ENCODE measurements at regions not wholly inside any gene's neighbourhood (a gene's known extent, or its start where the extent isn't known, plus 50 kb on each side); places are given as distances from the start of the nearest gene placed in this dataset.

DNA sequence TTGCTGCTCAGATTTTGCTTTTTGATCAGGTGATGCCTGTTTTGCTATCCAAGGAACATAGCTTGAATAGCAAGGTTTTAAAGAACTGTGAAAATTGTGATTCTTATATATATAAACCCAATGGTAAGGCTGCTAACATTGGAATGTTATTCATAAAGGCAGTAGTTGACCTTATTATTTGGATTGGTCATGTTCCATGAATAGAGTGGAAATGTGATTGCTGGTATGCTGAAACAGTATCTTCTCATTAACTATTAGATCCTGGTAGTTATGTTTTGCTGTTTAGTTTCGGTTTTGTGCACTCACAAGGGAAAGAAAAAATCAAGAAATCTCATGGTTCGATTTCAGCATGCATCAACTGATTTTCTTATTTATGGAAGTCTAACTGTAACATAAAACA lies 78.7 kb upstream of the NPHP3 start:
- TF ChIP-seq POLR2AphosphoS5 (IDR thresholded peaks at IDR 0.05) = no peak
- TF ChIP-seq, protein P1, sequence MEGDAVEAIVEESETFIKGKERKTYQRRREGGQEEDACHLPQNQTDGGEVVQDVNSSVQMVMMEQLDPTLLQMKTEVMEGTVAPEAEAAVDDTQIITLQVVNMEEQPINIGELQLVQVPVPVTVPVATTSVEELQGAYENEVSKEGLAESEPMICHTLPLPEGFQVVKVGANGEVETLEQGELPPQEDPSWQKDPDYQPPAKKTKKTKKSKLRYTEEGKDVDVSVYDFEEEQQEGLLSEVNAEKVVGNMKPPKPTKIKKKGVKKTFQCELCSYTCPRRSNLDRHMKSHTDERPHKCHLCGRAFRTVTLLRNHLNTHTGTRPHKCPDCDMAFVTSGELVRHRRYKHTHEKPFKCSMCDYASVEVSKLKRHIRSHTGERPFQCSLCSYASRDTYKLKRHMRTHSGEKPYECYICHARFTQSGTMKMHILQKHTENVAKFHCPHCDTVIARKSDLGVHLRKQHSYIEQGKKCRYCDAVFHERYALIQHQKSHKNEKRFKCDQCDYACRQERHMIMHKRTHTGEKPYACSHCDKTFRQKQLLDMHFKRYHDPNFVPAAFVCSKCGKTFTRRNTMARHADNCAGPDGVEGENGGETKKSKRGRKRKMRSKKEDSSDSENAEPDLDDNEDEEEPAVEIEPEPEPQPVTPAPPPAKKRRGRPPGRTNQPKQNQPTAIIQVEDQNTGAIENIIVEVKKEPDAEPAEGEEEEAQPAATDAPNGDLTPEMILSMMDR (IDR thresholded peaks at IDR 0.05) = no peak
- H3K27ac ChIP-seq = no peak overlapping the region
- H3K4me1 ChIP-seq = peaks cover 0 to 8% (median 0%) of the 10 kb centered on the region in 4 donors
- intact Hi-C loops (cut with DNase I) = no loop called here
- no peaks in the 10 kb centered on the region for H3K9me3 ChIP-seq
- DNase-seq = no peak
- 66 to 81% methylated on average over 2 of the region's 2 CpGs for WGBS, 2 donors
- H3K36me3 ChIP-seq = no peaks in the 10 kb centered on the region
- H3K27me3 ChIP-seq = no peaks in the 10 kb centered on the region
- H3K4me3 ChIP-seq = no peak overlapping the region

- no peak for DNase-seq
- H3K27me3 ChIP-seq = no peaks in the 10 kb centered on the region
- no peaks in the 10 kb centered on the region for H3K9me3 ChIP-seq
- no peaks in the 10 kb centered on the region for H3K36me3 ChIP-seq
- TF ChIP-seq POLR2AphosphoS5 (IDR thresholded peaks at IDR 0.05) (no peak), EP300 (IDR thresholded peaks at IDR 0.05) (no peak), POLR2A (IDR thresholded peaks at IDR 0.05) (no peak)
- TF ChIP-seq, protein P1 (IDR thresholded peaks at IDR 0.05) = no peak
- intact Hi-C loops (cut with DNase I) = no loop called here
- H3K4me1 ChIP-seq = peaks cover 0 to 28% (median 20%) of the 10 kb centered on the region in 4 donors
- no peak overlapping the region for H3K4me3 ChIP-seq
- H3K27ac ChIP-seq = peak overlapping the region in 1 of 4 donors; percentile 78
Observed at GRCh38 chr3:132790806-132791205, 68.6 kb upstream of the NPHP3 start.

DNA sequence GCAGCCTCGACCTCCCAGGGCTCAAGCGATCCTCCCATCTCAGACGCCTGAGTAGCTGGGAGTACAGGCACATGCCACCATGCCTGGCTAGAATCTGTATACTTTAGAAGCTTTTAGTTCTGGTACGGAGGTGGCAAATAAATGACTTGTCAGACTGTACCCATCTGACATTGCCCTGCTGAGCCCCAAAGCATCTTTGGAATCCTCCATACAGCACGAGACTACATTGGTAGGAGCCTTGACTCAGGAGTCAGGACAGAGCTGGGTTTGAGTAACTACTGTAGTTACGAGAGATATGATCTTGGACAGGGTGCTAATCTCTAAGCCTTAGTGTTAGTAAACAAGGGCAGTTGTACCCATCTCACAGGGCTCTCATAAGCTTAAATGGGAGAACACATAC lies 67.8 kb upstream of the NPHP3 start:
- H3K27ac ChIP-seq = peak overlapping the region in 1 of 4 donors; percentile 78
- intact Hi-C loops (cut with DNase I) = no loop called here
- WGBS, 2 donors = 81 to 88% methylated on average over 6 of the region's 6 CpGs

DNA sequence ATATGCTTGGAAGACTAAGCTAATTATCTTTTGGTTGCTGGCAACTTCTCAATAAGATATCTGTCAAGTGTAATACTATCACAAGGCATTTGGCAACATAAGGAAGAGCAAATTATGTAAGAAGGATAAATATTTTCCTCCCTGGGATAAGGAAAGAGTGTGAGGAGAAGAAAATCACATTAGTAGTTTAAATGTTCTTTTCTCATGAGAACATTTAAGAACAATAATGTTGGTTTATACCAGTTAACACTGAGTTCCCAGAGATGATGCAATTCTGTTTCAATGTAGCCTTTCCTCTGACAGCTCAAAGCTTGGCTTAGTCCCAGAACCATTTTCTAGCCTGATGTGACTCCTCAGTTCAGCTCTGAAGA lies 66.1 kb upstream of the NPHP3 start:
- H3K9me3 ChIP-seq = no peaks in the 10 kb centered on the region
- TF ChIP-seq EP300 (IDR thresholded peaks at IDR 0.05) = no peak
- peak in 1 of 4 donors; percentile 53 for TF ChIP-seq POLR2AphosphoS5 (IDR thresholded peaks at IDR 0.05)
- intact Hi-C loops (cut with DNase I) = no loop called here
- no peak overlapping the region for H3K4me3 ChIP-seq
- peaks cover 0 to 34% (median 21%) of the 10 kb centered on the region in 4 donors for H3K4me1 ChIP-seq
- no peaks in the 10 kb centered on the region for H3K27me3 ChIP-seq
- no peak for DNase-seq
- H3K27ac ChIP-seq = peak overlapping the region; percentile 10 to 78 (median 58)
- no peaks in the 10 kb centered on the region for H3K36me3 ChIP-seq

More for the DNA sequence above, 67.8 kb upstream of the NPHP3 start:
- Histone ChIP-seq H3K36me3 (no peaks in the 10 kb centered on the region), H3K4me3 (no peak overlapping the region), H3K9me3 (no peaks in the 10 kb centered on the region), H3K4me1 (peaks cover 0 to 31% (median 21%) of the 10 kb centered on the region in 4 donors), H3K27me3 (no peaks in the 10 kb centered on the region)
- no peak for DNase-seq
- TF ChIP-seq POLR2A (IDR thresholded peaks at IDR 0.05) = no peak
- TF ChIP-seq, protein P1 (IDR thresholded peaks at IDR 0.05) = no peak
- TF ChIP-seq EP300 (IDR thresholded peaks at IDR 0.05) = no peak
- TF ChIP-seq POLR2AphosphoS5 (IDR thresholded peaks at IDR 0.05) = no peak

GRCh38 chr3:132787616-132788300 lies 65.5 kb upstream of the NPHP3 start:
- Histone ChIP-seq H3K27me3 (no peaks in the 10 kb centered on the region), H3K27ac (peak overlapping the region; percentile 10 to 78 (median 58)), H3K36me3 (no peaks in the 10 kb centered on the region), H3K9me3 (no peaks in the 10 kb centered on the region), H3K4me3 (no peak overlapping the region), H3K4me1 (peaks cover 0 to 37% (median 21%) of the 10 kb centered on the region in 4 donors)
- TF ChIP-seq POLR2AphosphoS5 (IDR thresholded peaks at IDR 0.05) = peak in 1 of 4 donors; percentile 15
- no peak for TF ChIP-seq EP300 (IDR thresholded peaks at IDR 0.05)
- no peak for DNase-seq
- WGBS, 2 donors = 43 to 66% methylated on average over 2 of the region's 2 CpGs
- intact Hi-C loops (cut with DNase I) = no loop called here

- no peak for DNase-seq
- no peaks in the 10 kb centered on the region for H3K36me3 ChIP-seq
- H3K27ac ChIP-seq = peak overlapping the region in 1 of 4 donors; percentile 78
- TF ChIP-seq EP300 (IDR thresholded peaks at IDR 0.05) (no peak), POLR2AphosphoS5 (IDR thresholded peaks at IDR 0.05) (no peak), POLR2A (IDR thresholded peaks at IDR 0.05) (no peak)
- TF ChIP-seq, protein P1 (IDR thresholded peaks at IDR 0.05) = no peak
- H3K4me1 ChIP-seq = peaks cover 0 to 37% (median 21%) of the 10 kb centered on the region in 4 donors
- WGBS, 2 donors = 76 to 90% methylated on average over 3 of the region's 3 CpGs
- H3K4me3 ChIP-seq = no peak overlapping the region
- no peaks in the 10 kb centered on the region for H3K27me3 ChIP-seq
- intact Hi-C loops (cut with DNase I) = no loop called here
- H3K9me3 ChIP-seq = no peaks in the 10 kb centered on the region
Observed at GRCh38 chr3:132786890-132787289, 64.7 kb upstream of the NPHP3 start.

Data from sigmoid colon (tissue), 6 donors.